ENCODE measurements at regions not wholly inside any gene's neighbourhood (a gene's known extent, or its start where the extent isn't known, plus 50 kb on each side); places are given as distances from the start of the nearest gene placed in this dataset. TPM values are rescaled to one million over a fixed set of nuclear protein-coding genes. Genes with fewer than 3 reads are reported as not detected.

- H2AFZ ChIP-seq (replicated peaks; ENCODE audit: low read length, poor library complexity) = no peak overlapping the region
- no peak overlapping the region for H2AK9ac ChIP-seq (replicated peaks; ENCODE audit: low read depth, low read length, poor library complexity)
- H4K8ac ChIP-seq (ENCODE audit: low read depth in 2 of 2, low read length in 2 of 2) = no peak overlapping the region
- no peak for TF ChIP-seq RCOR1 (IDR thresholded peaks at IDR 0.05; ENCODE audit: insufficient replicate concordance, low read length)
- TF ChIP-seq CTCF (conservative IDR thresholded peaks at IDR 0.05; ENCODE audit: low read depth, low read length) = no peak
- H3K9ac ChIP-seq (ENCODE audit: low read depth, low read length) = no peak overlapping the region
- POLR2A ChIA-PET (ENCODE audit: unreplicated experiment) = no interaction called here
- no peak for DNase-seq
- H2BK120ac ChIP-seq (ENCODE audit: low read depth, low read length) = no peak overlapping the region
- H3K4me3 ChIP-seq (ENCODE audit: insufficient read depth, low read depth, low read length) = no peak overlapping the region
- H3K4me1 ChIP-seq (ENCODE audit: control insufficient read depth, insufficient read depth, low read length) = no peaks in the 10 kb centered on the region
- BruUV-seq (replicated peaks) = no TSS peak
- no peak overlapping the region for H3K4ac ChIP-seq (ENCODE audit: low read depth, low read length)
- no peak overlapping the region for H3K27ac ChIP-seq (ENCODE audit: insufficient read depth, low read length)
- H3K23ac ChIP-seq (ENCODE audit: low read depth, low read length) = 0 out of 2 replicates have a peak overlapping the region, but pooled peaks have one; percentile 38
- H3K14ac ChIP-seq (replicated peaks; ENCODE audit: low read depth, low read length) = 0 out of 2 replicates have a peak overlapping the region, but pooled peaks have one; percentile 26
- CTCF ChIA-PET = no interaction called here
- no peak overlapping the region for H3K18ac ChIP-seq (ENCODE audit: low read depth, low read length)
- dilution Hi-C loops (cut with HindIII; ENCODE audit: low sequenced_read_pairs, unreplicated experiment) = no loop called here
- no peak overlapping the region for H4K91ac ChIP-seq (ENCODE audit: insufficient read depth, low read depth, low read length)
- ATAC-seq (ENCODE audit: low read depth) = no peak; the same call in 1 of the 2 replicates
- no peak overlapping the region for H2AK5ac ChIP-seq (ENCODE audit: low read depth, low read length)
- 33% methylated on average over 4 of the region's 7 CpGs; no CpG with 5 or more reads in 1 of the 2 experiments for WGBS, 2 experiments (ENCODE audit: extremely low coverage in 2 of 2, insufficient read length in 1 of 2)
- no peak overlapping the region for H3K4me2 ChIP-seq (ENCODE audit: low read depth, low read length)
- H3K36me3 ChIP-seq (ENCODE audit: control insufficient read depth, insufficient read depth, low read length) = no peaks in the 10 kb centered on the region
- no peaks in the 10 kb centered on the region for H3K9me3 ChIP-seq (ENCODE audit: control insufficient read depth, insufficient read depth, low read length)
- H3K56ac ChIP-seq (ENCODE audit: extremely low read depth, insufficient read depth, low read length) = no peak overlapping the region
- H2BK15ac ChIP-seq (ENCODE audit: low read depth, low read length) = peak overlapping the region; percentile 34; the same call in 1 of the 3 replicates
- H4K5ac ChIP-seq (ENCODE audit: low read depth, low read length) = no peak overlapping the region
- H3K27me3 ChIP-seq (ENCODE audit: control insufficient read depth, insufficient read depth, low read length) = no peaks in the 10 kb centered on the region
- 0 out of 2 replicates have a peak overlapping the region, but pooled peaks have one; percentile 34 for H2BK20ac ChIP-seq (ENCODE audit: low read depth, low read length)
- no peak overlapping the region for H2BK5ac ChIP-seq (ENCODE audit: low read depth, low read length, poor library complexity, severe bottlenecking)
- H3K79me1 ChIP-seq (ENCODE audit: low read depth in 1 of 2, low read length in 2 of 2) = no peaks in the 10 kb centered on the region
- H4K20me1 ChIP-seq (ENCODE audit: insufficient read depth, low read length) = no peaks in the 10 kb centered on the region
- no peaks in the 10 kb centered on the region for H3K9me1 ChIP-seq (ENCODE audit: insufficient read depth, low read length)
- intact Hi-C loops (cut with micrococcal nuclease) = no loop called here
- in situ Hi-C loops (cut with MboI; ENCODE audit: low sequenced_read_pairs) = no loop called here
These were observed 50.2 kb upstream of the SPRY1 start for GRCh38 chr4:123346330-123346940.

Small RNA genes in the stretch of these regions (microRNA-seq; reads per million reads assigned to microRNA genes)
- not detected for gene AC026402.1 (ENCODE audit: insufficient read depth, insufficient read length)

Small RNA genes in the stretch of these regions (small RNA-seq; reads per million reads assigned to genes)
- 0 reads per million in 5 experiments for gene AC026402.1
